ENCODE measurements at regions not wholly inside any gene's neighbourhood (a gene's known extent, or its start where the extent isn't known, plus 50 kb on each side); places are given as distances from the start of the nearest gene placed in this dataset.
"Not testable (repeated sequence)": the region's sequence is repeated elsewhere in the genome, so short reads cannot be mapped to it uniquely, and the experiment has no call there.

GRCh38 chr5:9813305-9813704, 183.2 kb upstream of the TAS2R1 start:
- DNase-seq (ENCODE audit: low read depth in 4 of 4, low spot score in 3 of 4): no peak

GRCh38 chr5:9807366-9807765, 177.2 kb upstream of the TAS2R1 start:
- not testable (repeated sequence) for DNase-seq (ENCODE audit: low read depth in 4 of 4, low spot score in 3 of 4)

DNA sequence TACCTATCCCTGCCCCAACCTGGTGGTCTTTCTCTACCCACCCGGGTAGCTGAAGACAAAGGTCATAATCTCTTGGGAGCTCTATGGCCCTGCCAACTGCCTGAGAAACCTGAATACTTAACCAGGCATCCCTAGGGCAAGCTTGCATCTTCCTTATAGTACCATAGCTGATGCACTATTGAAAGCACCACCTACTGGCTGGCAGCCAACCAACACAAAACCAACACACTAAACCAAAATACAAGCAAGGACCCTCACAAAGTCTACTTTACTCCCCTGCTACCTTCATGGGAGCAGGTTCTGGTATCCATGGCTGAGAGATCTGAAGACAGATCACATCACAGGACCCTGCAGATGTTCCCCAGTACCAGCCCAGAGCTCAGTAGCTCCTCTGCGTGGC, 171.8 kb upstream of the TAS2R1 start:
- DNase-seq (ENCODE audit: low read depth in 4 of 4, low spot score in 3 of 4): no peak

DNA sequence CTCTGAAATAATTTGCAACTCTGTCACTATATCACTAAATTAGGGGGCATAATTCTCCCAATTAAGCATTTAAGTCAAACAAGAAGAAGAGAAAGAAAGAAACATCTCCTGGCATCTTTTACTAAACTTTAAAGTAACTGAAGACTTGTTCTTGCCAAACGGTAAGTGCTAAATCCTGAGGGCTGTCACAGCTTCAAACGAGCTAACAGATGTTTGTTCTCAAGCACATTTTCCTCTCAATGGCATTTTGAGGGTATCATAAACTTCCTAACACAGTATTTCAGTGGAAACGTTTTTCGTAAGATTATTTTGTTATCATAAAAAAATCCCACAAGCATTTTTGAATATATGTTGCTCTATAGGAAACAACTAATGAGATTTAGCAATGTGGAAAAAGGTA, 169.5 kb upstream of the TAS2R1 start:
- peak in 3 of 4 donors; percentile 21 to 31 (median 25) for DNase-seq (ENCODE audit: low read depth in 4 of 4, low spot score in 3 of 4)

GRCh38 chr5:9790276-9790675, 160.1 kb upstream of the TAS2R1 start:
- no peak for DNase-seq (ENCODE audit: low read depth in 4 of 4, low spot score in 3 of 4)

- DNase-seq (ENCODE audit: low read depth in 4 of 4, low spot score in 3 of 4): no peak
Measured at GRCh38 chr5:9789777-9790176, 159.6 kb upstream of the TAS2R1 start.

- DNase-seq (ENCODE audit: low read depth in 4 of 4, low spot score in 3 of 4): no peak
Measured at GRCh38 chr5:9787861-9788600, 157.9 kb upstream of the TAS2R1 start.

- no peak for DNase-seq (ENCODE audit: low read depth in 4 of 4, low spot score in 3 of 4)
Measured at GRCh38 chr5:9786380-9787360, 156.5 kb upstream of the TAS2R1 start.

DNA sequence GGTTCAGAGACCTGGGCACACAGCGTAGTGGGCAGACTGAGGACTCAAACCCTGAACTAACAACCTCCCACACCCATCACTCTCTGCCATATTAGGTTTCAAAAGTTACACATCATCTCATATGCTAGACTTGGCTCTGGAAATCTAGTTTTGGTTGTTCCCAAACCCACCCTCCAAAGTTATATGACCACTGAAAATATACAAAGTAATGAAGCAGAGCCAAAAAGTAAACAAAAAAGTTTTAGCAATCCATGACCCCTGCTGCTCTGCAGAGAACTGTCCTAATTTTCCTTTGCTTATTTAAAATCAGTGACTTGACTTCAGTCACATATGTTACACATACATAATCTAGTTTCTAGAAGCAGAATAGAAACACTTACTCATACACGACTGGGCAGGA, 155.6 kb upstream of the TAS2R1 start:
- no peak for DNase-seq (ENCODE audit: low read depth in 4 of 4, low spot score in 3 of 4)

GRCh38 chr5:9784231-9784630, 154.1 kb upstream of the TAS2R1 start:
- DNase-seq (ENCODE audit: low read depth in 4 of 4, low spot score in 3 of 4): no peak

GRCh38 chr5:9782826-9783560, 152.8 kb upstream of the TAS2R1 start:
- DNase-seq (ENCODE audit: low read depth in 4 of 4, low spot score in 3 of 4): no peak

DNA sequence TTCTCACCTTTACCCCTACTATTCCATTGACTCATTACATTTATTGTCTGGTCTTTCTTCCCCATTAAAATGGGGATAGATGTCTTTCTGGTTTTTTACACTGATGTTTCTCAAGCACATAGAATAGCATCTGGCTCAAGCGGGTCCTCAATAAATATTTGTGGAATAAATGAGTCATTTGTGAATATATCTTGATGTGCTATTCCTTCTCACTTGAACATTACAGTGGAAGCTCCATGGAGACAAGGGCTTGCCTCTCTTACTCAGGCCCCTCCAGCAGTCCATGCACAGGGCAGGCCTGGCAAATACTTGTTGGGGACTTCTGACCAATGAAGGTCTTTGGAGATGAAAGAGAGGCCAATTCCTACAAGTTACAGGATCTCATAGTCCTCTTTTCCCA, 151.7 kb upstream of the TAS2R1 start:
- no peak for DNase-seq (ENCODE audit: low read depth in 4 of 4, low spot score in 3 of 4)

DNA sequence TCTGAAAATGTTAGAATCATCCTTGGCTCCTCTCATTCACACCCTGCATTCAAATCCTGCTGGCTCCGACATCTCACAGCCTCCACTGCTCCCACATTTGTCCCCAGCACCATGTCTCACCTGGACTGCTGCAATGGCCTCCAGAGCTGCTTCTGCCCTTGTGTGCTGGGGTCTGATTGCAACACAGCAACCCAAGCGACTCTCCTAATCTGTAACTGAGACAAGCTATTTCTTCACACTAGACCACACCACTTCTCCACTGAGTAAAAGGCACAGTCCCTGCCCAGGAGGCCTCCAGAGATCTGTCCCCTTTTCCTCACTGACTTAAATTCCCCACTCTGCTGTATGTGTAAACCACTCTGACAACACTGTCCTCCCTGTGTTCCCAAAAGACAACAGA, 151.1 kb upstream of the TAS2R1 start:
- no peak for DNase-seq (ENCODE audit: low read depth in 4 of 4, low spot score in 3 of 4)

GRCh38 chr5:9780501-9780900, 150.3 kb upstream of the TAS2R1 start:
- no peak for DNase-seq (ENCODE audit: low read depth in 4 of 4, low spot score in 3 of 4)

- DNase-seq (ENCODE audit: low read depth in 4 of 4, low spot score in 3 of 4): no peak
Measured at GRCh38 chr5:9776525-9776924, 146.4 kb upstream of the TAS2R1 start.

GRCh38 chr5:9775339-9775738, 145.2 kb upstream of the TAS2R1 start:
- no peak for DNase-seq (ENCODE audit: low read depth in 4 of 4, low spot score in 3 of 4)

DNA sequence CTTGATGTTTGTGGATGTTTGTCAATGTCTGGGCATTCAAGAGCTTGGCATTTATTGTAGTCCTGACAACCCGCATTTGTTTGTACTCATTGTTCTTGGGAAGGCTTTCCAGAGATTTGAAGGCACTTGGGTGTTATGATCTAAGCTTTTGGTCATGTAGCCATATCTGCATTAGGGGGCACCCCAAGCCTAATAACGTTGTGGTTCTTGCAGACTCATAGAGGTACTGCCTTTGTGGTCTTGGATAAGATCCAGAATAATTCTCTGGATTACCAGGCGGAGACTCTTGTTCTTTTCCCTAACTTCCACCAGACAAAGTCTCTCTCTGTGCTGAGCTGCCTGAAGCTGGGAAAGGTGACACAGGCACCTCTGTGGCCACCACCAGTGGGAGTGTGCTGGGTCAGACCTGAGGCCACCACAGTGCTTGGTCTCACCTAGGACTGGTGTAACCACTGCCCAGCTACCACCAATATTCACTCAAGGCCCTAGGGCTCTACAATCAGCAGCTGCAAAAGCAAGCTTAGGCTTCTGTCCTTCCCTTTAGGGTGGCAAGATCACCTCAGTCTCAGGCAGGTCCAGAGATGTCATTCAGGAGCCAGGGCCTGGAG, 144.4 kb upstream of the TAS2R1 start:
- DNase-seq (ENCODE audit: low read depth in 4 of 4, low spot score in 3 of 4): no peak

DNA sequence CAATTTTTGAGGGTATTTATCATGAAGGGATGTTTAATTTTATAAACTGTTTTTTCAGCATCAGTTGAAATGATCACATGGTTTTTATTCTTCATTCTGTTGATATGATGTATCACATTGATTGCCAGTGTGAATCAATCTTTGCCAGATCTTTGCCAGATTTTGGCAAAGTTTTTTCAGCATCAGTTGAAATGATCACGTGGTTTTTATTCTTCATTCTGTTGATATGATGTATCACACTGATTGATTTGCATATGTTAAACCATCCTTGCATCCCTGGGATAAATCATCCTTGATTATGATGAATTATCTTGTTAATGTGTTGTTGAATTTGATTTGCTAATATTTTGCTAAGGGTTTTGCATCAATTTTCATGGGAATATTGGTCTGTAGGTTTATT, 140.9 kb upstream of the TAS2R1 start:
- DNase-seq (ENCODE audit: low read depth in 4 of 4, low spot score in 3 of 4): no peak

GRCh38 chr5:9766581-9766980, 136.4 kb upstream of the TAS2R1 start:
- no peak for DNase-seq (ENCODE audit: low read depth in 4 of 4, low spot score in 3 of 4)

DNA sequence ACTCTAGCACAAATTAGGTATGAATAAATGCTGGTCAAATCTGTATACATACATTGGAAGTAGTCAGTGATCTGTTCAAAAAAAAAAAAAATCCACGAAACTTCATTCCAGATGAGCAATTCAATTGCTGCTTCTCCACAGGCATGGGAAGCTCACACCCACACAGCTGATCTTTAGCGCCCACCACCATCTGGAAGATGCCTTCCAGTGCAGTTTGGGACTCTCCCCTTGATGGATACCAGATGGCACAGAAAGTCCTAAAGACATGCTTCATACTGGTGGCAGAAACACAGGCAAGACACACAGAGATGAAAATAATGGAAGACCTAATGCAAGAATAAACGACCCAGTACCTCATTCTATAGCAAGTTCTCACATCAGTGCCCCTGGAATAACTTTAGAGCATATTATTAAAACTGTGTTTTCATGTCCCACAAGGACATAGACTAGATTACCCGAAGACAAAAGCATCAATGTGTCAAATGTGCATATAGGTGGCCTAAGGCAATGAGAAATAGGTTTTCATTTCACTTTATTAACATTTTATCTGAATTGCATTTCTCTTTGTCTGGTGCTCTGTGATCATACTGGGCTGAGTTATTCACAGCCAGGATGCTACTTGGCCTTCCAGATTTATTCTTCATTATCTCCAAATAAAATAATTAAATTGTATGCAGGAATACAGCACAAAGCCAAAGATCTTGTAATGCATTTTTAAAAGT, 135.4 kb upstream of the TAS2R1 start:
- no peak for DNase-seq (ENCODE audit: low read depth in 4 of 4, low spot score in 3 of 4)

All from left renal pelvis (tissue), 4 donors.